ACC112 (cell line): ENCODE measurements at regions not wholly inside any gene's neighbourhood (a gene's known extent, or its start where the extent isn't known, plus 50 kb on each side); places are given as distances from the start of the nearest gene placed in this dataset.

Experiments used
- H2AFZ ChIP-seq: fragments of 200-600 bp; sonication (generic); one replicate; pipeline ENCODE4 v1.6.0; 2017; ENCODE audit warnings: antibody characterized with exemption, low read length; ENCODE audit not compliant: unreplicated experiment
- H3K27ac ChIP-seq: fragments of 200-600 bp; sonication (generic); 2 replicates; pipeline ENCODE4 v1.5.1; 2014; ENCODE audit warnings: low read depth, mild to moderate bottlenecking, antibody characterized with exemption, low read length, moderate library complexity
- H3K27me3 ChIP-seq: fragments of 200-600 bp; sonication (generic); 2 replicates; pipeline ENCODE4 v1.6.1; 2014; ENCODE audit warnings: mild to moderate bottlenecking, antibody characterized with exemption, low read length, moderate library complexity, mixed read lengths; ENCODE audit not compliant: insufficient read depth
- H3K36me3 ChIP-seq: fragments of 200-600 bp; sonication (generic); 2 replicates; pipeline ENCODE4 v1.6.1; 2016; ENCODE audit warnings: mild to moderate bottlenecking, antibody characterized with exemption, low read length, moderate library complexity, mixed read lengths; ENCODE audit not compliant: insufficient read depth
- H3K4me1 ChIP-seq: fragments of 200-600 bp; sonication (generic); one replicate; pipeline ENCODE4 v1.6.1; 2016; ENCODE audit warnings: low read length, mixed read lengths; ENCODE audit not compliant: insufficient read depth, unreplicated experiment, control insufficient read depth
- H3K4me3 ChIP-seq: fragments of 200-600 bp; sonication (generic); 2 replicates; pipeline ENCODE4 v1.5.1; 2014; ENCODE audit warnings: mild to moderate bottlenecking, low read depth, low read length
- H3K79me2 ChIP-seq: fragments of 200-600 bp; sonication (generic); one replicate; pipeline ENCODE4 v1.6.0; 2016; ENCODE audit warnings: low read length; ENCODE audit not compliant: control insufficient read depth, unreplicated experiment, insufficient read depth

DNA sequence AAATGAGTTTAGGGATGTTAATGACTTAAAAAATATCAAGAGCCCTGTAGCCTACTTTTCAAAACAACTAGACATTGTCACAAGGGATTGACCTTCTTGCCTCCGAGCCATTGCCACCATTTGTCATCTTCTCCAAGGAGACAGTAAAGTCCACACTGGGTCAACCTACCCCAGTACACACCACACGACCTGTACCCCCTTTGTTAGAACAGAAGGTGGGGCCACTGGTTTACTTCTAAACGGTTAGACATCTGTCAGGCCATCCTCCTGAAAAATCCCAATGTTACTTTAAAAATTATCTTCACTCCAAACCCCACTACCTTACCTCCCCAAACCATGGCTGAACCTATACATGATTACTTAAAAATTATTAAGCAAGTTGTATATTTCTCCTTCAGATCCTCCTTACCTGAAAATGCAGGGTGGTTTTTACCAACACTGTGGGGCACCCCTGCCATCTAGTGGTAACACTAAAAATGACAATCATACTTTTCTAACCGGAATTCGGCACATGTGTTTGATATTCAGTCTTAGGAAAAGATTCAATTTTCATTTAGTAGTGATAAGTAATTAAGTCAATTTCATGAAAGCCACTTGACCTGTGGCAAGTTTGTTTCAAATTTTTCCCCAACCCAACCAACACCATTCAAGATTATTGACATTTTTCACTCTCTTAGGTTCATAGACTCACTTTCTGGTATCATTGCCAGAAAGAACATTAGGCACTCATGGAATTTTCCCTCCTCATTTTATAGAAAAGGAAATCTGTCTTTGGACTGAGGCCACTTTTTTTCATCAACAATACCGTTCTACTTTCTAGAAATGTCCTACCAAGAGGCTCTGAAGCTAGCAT, 265.3 kb upstream of the PKDCC start:
- no peaks in the 10 kb centered on the region for H3K79me2 ChIP-seq
- H3K27me3 ChIP-seq, result peaks cover 37% of the 10 kb centered on the region
- no peak overlapping the region for H2AFZ ChIP-seq
- no peak overlapping the region for H3K4me3 ChIP-seq
- no peak overlapping the region for H3K27ac ChIP-seq
- no peaks in the 10 kb centered on the region for H3K36me3 ChIP-seq
- H3K4me1 ChIP-seq, result no peaks in the 10 kb centered on the region

DNA sequence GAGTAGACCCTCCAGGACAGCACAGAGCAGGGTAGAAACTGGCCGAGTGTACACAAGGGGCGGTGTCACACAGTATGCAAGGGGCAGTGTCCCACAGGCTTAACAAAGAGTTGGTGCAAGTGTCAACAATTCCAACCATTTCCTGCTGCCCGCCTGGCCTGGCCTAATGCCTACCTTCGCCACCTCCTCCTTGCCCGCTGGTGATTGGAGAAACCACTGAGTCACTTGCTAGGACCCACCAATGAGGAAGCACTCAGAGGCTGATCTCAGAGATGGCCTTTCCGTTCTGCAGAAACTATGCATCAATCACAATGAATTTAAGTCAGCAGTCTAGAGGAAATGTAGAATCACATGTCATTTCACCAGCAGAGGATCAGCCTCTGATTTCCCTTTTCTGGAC, 263.3 kb upstream of the PKDCC start:
- H3K4me3 ChIP-seq, result no peak overlapping the region
- peaks cover 46% of the 10 kb centered on the region for H3K27me3 ChIP-seq
- H3K79me2 ChIP-seq, result no peaks in the 10 kb centered on the region
- H2AFZ ChIP-seq, result no peak overlapping the region
- no peak overlapping the region for H3K27ac ChIP-seq
- H3K36me3 ChIP-seq, result no peaks in the 10 kb centered on the region
- H3K4me1 ChIP-seq, result no peaks in the 10 kb centered on the region

DNA sequence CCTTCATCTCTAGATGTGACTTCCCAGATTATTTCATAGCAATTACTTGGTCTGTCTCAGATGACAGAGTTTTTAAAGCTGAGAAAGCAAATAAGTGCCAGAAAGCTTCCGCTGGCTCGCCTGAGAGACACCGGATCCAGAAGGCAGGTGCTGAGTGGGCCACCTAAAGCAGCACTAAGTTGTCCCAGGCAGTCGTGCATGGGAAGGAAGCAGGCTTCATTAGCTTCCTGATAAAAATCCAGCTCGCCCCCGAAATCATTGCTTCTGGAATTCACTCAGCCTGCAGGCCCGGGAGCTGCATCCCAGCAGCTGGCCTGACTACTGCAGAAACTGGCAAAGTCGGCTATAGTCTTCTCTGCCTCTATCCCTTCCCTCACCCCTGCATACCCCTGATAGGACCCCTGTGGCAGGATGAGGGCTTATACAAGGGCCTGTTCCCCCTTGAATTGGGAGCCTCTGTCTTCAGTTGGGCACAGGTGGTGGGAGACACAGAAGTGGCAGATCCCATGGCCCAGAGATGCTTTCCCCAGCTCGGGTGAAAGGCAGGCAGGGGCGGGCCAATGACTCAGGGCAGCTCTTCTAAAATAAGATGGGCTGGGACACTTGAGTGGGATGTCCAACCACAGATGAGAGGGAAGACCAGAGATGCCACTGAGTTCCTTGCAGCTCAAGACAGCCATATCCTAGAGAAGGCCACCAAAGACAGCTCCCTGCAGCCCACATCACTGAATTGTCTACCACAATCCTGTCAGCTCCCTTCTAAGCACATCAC, 262.4 kb upstream of the PKDCC start:
- H2AFZ ChIP-seq, result no peak overlapping the region

DNA sequence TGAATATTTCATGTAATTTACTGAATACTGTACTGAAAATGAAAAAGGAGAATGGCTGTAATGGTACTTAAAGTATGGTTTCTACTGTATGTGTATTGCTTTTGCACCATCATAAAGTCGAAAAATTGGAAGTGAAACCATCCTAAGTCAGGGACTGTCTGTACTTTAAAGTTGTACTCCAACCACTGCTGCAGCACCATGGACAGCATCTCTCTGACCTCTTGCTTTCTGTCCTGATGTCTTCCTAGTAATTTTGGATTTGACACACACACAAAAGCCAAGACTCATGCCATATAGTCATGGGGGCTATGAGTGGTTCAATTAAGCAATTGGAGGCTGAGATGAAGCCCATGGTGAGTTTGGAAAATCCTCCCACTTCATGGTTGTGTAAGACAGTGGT, 256.3 kb upstream of the PKDCC start:
- no peaks in the 10 kb centered on the region for H3K4me1 ChIP-seq
- H3K79me2 ChIP-seq, result no peaks in the 10 kb centered on the region
- H3K4me3 ChIP-seq, result no peak overlapping the region
- no peak overlapping the region for H2AFZ ChIP-seq
- no peaks in the 10 kb centered on the region for H3K36me3 ChIP-seq
- peaks cover 68% of the 10 kb centered on the region for H3K27me3 ChIP-seq
- no peak overlapping the region for H3K27ac ChIP-seq

More for the DNA sequence above, 262.4 kb upstream of the PKDCC start:
- no peak overlapping the region for H3K27ac ChIP-seq
- no peak overlapping the region for H3K4me3 ChIP-seq
- no peaks in the 10 kb centered on the region for H3K79me2 ChIP-seq
- H3K4me1 ChIP-seq, result no peaks in the 10 kb centered on the region
- H3K36me3 ChIP-seq, result no peaks in the 10 kb centered on the region
- H3K27me3 ChIP-seq, result peaks cover 46% of the 10 kb centered on the region

DNA sequence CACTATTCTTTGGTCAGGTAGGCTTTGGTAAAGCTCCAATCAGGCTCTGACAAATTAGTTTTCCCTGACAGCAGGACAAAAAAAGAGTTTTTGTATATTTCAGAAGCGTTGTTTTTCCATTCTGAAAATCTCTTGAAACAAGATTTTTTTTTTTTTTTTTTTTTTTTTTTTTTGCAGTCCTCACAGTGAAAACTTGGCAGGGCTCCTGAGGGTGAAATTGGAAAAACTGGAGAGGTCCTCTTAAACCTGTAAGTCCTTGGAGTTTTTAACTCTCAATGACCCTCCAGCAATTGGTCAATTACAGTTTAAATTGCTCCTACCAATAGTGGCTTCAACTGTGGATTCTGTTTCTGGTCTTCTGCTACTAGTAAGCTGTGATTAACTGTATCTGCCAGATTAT, 244.5 kb upstream of the PKDCC start:
- peaks cover 70% of the 10 kb centered on the region for H3K27me3 ChIP-seq
- H3K4me3 ChIP-seq, result no peak overlapping the region
- no peaks in the 10 kb centered on the region for H3K79me2 ChIP-seq
- no peaks in the 10 kb centered on the region for H3K36me3 ChIP-seq
- no peaks in the 10 kb centered on the region for H3K4me1 ChIP-seq
- no peak overlapping the region for H2AFZ ChIP-seq
- no peak overlapping the region for H3K27ac ChIP-seq

DNA sequence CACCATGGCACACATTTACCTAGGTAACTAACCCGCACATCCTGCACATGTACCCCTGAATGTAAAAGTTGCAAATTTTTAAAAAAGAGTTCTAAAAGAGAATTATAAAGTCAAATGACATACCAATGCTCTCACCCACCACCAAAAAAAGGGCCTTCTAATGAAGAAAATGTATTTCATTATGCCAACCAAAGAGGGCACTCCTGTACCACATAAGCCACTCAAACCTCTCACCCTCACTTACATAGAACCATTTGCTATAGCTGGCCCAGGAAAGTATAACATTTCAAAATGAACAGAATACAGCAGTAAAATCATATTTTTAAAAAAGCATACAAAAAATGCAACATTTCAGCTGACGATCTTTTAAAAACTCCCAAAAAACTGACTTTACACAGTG, 241.5 kb upstream of the PKDCC start:
- H3K36me3 ChIP-seq, result no peaks in the 10 kb centered on the region
- no peaks in the 10 kb centered on the region for H3K4me1 ChIP-seq
- no peak overlapping the region for H3K4me3 ChIP-seq
- H3K79me2 ChIP-seq, result no peaks in the 10 kb centered on the region
- no peak overlapping the region for H2AFZ ChIP-seq
- peaks cover 64% of the 10 kb centered on the region for H3K27me3 ChIP-seq
- H3K27ac ChIP-seq, result no peak overlapping the region

DNA sequence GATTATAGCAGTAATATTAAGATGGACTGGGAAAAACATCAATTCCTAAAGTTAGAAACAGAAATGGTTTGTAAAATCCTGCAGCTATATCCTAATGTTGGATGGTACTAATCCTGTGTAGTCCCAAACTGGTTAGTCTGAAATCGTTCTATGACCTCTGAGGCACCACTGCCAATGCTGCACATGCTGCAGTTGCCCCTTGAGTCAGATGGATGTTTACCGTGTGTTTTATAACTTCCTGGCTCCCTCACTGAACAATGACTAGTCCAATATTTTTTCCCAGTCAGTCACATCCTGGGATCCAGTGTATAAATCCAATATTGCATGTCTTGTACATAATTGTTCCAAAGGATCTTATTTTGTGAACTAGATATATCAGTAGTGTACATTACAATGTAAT, 226.7 kb upstream of the PKDCC start:
- H3K27me3 ChIP-seq, result peaks cover 67% of the 10 kb centered on the region
- no peaks in the 10 kb centered on the region for H3K36me3 ChIP-seq
- no peak overlapping the region for H3K27ac ChIP-seq
- H3K79me2 ChIP-seq, result no peaks in the 10 kb centered on the region
- H3K4me1 ChIP-seq, result no peaks in the 10 kb centered on the region
- no peak overlapping the region for H2AFZ ChIP-seq
- H3K4me3 ChIP-seq, result no peak overlapping the region

DNA sequence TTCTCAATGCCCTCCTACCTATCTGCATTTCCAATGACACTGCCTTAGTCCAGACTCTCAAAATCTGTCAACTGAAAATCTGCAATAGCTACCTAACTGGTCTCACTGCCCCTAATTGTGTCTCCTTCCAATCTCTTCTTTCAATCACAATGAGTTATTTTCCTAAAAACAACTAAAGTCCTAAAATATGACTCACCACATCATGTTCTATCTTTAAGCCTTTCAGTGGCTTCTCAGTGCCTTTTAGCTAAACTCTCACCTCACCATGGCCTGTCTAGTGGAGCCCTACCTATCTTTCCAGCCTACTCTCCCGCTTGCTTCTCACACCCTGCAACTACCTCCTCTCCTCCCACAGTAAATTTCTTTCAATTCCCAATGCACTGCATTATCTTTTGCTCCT, 220.9 kb upstream of the PKDCC start:
- H3K36me3 ChIP-seq, result no peaks in the 10 kb centered on the region
- H3K27me3 ChIP-seq, result peaks cover 87% of the 10 kb centered on the region
- H3K4me3 ChIP-seq, result no peak overlapping the region
- no peak overlapping the region for H2AFZ ChIP-seq
- H3K79me2 ChIP-seq, result no peaks in the 10 kb centered on the region
- no peaks in the 10 kb centered on the region for H3K4me1 ChIP-seq
- H3K27ac ChIP-seq, result no peak overlapping the region

DNA sequence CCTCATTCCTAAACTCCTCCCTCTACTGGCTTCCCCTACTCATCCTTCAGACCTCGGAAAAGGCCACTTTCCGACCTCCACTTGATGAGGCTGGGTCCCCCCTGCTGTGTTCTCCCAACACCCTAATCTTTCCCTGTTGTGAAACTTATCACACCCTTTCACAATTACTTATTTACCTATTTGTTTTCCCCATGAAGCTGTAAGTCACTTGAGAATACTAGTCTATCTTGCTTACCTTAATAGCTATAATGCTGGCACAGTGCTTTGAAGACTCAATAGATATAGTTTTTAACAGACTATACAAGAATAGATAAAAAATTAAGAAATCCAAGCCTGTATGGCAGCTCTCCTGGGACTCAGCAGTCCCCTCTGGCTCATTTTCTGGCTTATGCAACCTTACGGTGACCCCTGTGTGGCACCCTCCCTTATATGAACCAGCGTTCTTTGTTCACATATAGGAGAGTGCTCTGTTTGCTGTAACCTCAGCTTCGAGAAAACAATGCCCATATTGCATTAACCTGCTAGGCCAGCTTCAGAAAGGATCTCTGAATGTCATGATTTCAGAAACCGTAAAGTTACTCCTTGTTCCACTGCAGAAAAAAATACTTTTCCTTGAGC, 220.4 kb upstream of the PKDCC start:
- no peaks in the 10 kb centered on the region for H3K36me3 ChIP-seq
- peaks cover 87% of the 10 kb centered on the region for H3K27me3 ChIP-seq
- no peaks in the 10 kb centered on the region for H3K4me1 ChIP-seq
- H2AFZ ChIP-seq, result no peak overlapping the region
- no peak overlapping the region for H3K27ac ChIP-seq
- no peak overlapping the region for H3K4me3 ChIP-seq
- no peaks in the 10 kb centered on the region for H3K79me2 ChIP-seq

DNA sequence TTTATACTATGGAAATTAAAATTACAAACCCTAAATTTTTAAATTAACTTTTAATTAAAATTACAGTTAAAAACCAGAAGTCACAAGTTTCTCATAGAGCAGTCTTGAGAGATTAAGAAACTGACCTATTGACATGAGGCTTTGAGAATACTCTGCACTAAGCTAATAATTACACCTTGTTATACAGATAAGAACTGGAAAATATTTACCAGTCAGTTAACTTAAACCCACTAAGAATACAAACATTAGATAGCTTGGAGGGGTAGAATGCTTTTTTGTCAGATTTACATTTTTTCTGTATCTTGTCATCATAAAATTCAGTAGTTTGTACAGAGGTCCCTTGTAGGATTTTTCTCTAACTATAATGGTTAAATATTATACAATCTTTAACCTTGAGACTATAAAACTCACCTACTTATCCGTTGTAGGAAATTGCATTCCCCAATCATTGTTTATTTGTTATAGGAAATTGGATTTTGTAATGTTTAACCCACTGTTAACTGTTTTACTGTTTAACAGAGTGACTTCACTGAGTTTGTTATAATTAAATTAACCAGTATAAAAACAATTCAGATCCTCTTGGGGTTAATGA, 219.7 kb upstream of the PKDCC start:
- Histone ChIP-seq H2AFZ (no peak overlapping the region), H3K79me2 (no peaks in the 10 kb centered on the region), H3K4me3 (no peak overlapping the region), H3K4me1 (no peaks in the 10 kb centered on the region), H3K27ac (no peak overlapping the region), H3K36me3 (no peaks in the 10 kb centered on the region), H3K27me3 (peaks cover 87% of the 10 kb centered on the region)
